Effector memory CD4-positive, alpha-beta T cell (primary cell): ENCODE measurements at regions not wholly inside any gene's neighbourhood (a gene's known extent, or its start where the extent isn't known, plus 50 kb on each side); places are given as distances from the start of the nearest gene placed in this dataset.

Experiments used
- DNase-seq, 3 donors: peaks; one replicate each; pipeline ENCODE4 v3.0.0-alpha.2; 2020
- H3K27ac ChIP-seq: 2 replicates; pipeline ENCODE4 v1.7.0; 2013; ENCODE audit warnings: mild to moderate bottlenecking, low read length, moderate library complexity; ENCODE audit not compliant: insufficient read depth, poor library complexity, severe bottlenecking
- H3K27me3 ChIP-seq: replicated peaks from 2 replicates; pipeline ENCODE4 v1.7.0; 2013; ENCODE audit warnings: mild to moderate bottlenecking, low read length; ENCODE audit not compliant: insufficient read depth, control insufficient read depth, poor library complexity, severe bottlenecking
- H3K36me3 ChIP-seq: 2 replicates; pipeline ENCODE4 v1.7.0; 2013; ENCODE audit warnings: mild to moderate bottlenecking, low read length, moderate library complexity; ENCODE audit not compliant: control insufficient read depth, insufficient read depth
- H3K4me1 ChIP-seq: 2 replicates; pipeline ENCODE4 v1.7.0; 2013; ENCODE audit warnings: low read length, mild to moderate bottlenecking; ENCODE audit not compliant: control insufficient read depth, insufficient read depth, poor library complexity, severe bottlenecking
- H3K4me3 ChIP-seq: 2 replicates; pipeline ENCODE4 v1.7.0; 2013; ENCODE audit warnings: low read length, low read depth, mild to moderate bottlenecking; ENCODE audit not compliant: insufficient read depth, poor library complexity, severe bottlenecking
- H3K9me3 ChIP-seq: 2 replicates; pipeline ENCODE4 v1.7.0; 2013; ENCODE audit warnings: mild to moderate bottlenecking, low read length, moderate library complexity; ENCODE audit not compliant: control insufficient read depth

- no peaks in the 10 kb centered on the region for H3K36me3 ChIP-seq
- H3K4me1 ChIP-seq, result no peaks in the 10 kb centered on the region
- H3K27ac ChIP-seq, result no peak overlapping the region
- H3K27me3 ChIP-seq, result no peaks in the 10 kb centered on the region
- H3K4me3 ChIP-seq, result no peak overlapping the region
- DNase-seq, result no peak
- no peaks in the 10 kb centered on the region for H3K9me3 ChIP-seq
Measured at GRCh38 chr4:129322920-129323319, 227.0 kb downstream of the C4orf33 start.

GRCh38 chr4:129323658-129324057, 227.7 kb downstream of the C4orf33 start:
- Histone ChIP-seq H3K9me3 (no peaks in the 10 kb centered on the region), H3K4me3 (no peak overlapping the region), H3K36me3 (no peaks in the 10 kb centered on the region), H3K27ac (no peak overlapping the region), H3K27me3 (no peaks in the 10 kb centered on the region), H3K4me1 (no peaks in the 10 kb centered on the region)
- no peak for DNase-seq

GRCh38 chr4:129326571-129327460, 230.9 kb downstream of the C4orf33 start:
- Histone ChIP-seq H3K27me3 (no peaks in the 10 kb centered on the region), H3K4me1 (no peaks in the 10 kb centered on the region), H3K27ac (no peak overlapping the region), H3K36me3 (no peaks in the 10 kb centered on the region), H3K9me3 (no peaks in the 10 kb centered on the region), H3K4me3 (no peak overlapping the region)
- no peak for DNase-seq

GRCh38 chr4:129327637-129328036, 231.7 kb downstream of the C4orf33 start:
- Histone ChIP-seq H3K4me1 (no peaks in the 10 kb centered on the region), H3K27me3 (no peaks in the 10 kb centered on the region), H3K4me3 (no peak overlapping the region), H3K27ac (no peak overlapping the region), H3K36me3 (no peaks in the 10 kb centered on the region), H3K9me3 (no peaks in the 10 kb centered on the region)
- no peak for DNase-seq

- Histone ChIP-seq H3K9me3 (no peaks in the 10 kb centered on the region), H3K27me3 (no peaks in the 10 kb centered on the region), H3K36me3 (no peaks in the 10 kb centered on the region), H3K27ac (no peak overlapping the region), H3K4me3 (no peak overlapping the region), H3K4me1 (no peaks in the 10 kb centered on the region)
- DNase-seq, result no peak
Measured at GRCh38 chr4:129328162-129328561, 232.2 kb downstream of the C4orf33 start.

- Histone ChIP-seq H3K27me3 (no peaks in the 10 kb centered on the region), H3K4me1 (no peaks in the 10 kb centered on the region), H3K27ac (no peak overlapping the region), H3K36me3 (no peaks in the 10 kb centered on the region), H3K4me3 (no peak overlapping the region), H3K9me3 (no peaks in the 10 kb centered on the region)
- DNase-seq, result no peak
Measured at GRCh38 chr4:129334136-129334535, 238.2 kb downstream of the C4orf33 start.

- H3K36me3 ChIP-seq, result no peaks in the 10 kb centered on the region
- no peak for DNase-seq
Measured at GRCh38 chr4:129335276-129335675, 239.3 kb downstream of the C4orf33 start.

GRCh38 chr4:129335818-129336217, 239.9 kb downstream of the C4orf33 start:
- H3K4me1 ChIP-seq, result no peaks in the 10 kb centered on the region
- H3K36me3 ChIP-seq, result no peaks in the 10 kb centered on the region
- no peak overlapping the region for H3K4me3 ChIP-seq
- H3K27ac ChIP-seq, result no peak overlapping the region
- no peaks in the 10 kb centered on the region for H3K9me3 ChIP-seq
- no peaks in the 10 kb centered on the region for H3K27me3 ChIP-seq
- no peak for DNase-seq

More at GRCh38 chr4:129335276-129335675, 239.3 kb downstream of the C4orf33 start:
- Histone ChIP-seq H3K4me1 (no peaks in the 10 kb centered on the region), H3K27ac (no peak overlapping the region), H3K27me3 (no peaks in the 10 kb centered on the region), H3K4me3 (no peak overlapping the region), H3K9me3 (no peaks in the 10 kb centered on the region)

- H3K27ac ChIP-seq, result no peak overlapping the region
- no peaks in the 10 kb centered on the region for H3K9me3 ChIP-seq
- no peaks in the 10 kb centered on the region for H3K4me1 ChIP-seq
- H3K36me3 ChIP-seq, result no peaks in the 10 kb centered on the region
- no peaks in the 10 kb centered on the region for H3K27me3 ChIP-seq
- no peak overlapping the region for H3K4me3 ChIP-seq
- DNase-seq, result no peak
Measured at GRCh38 chr4:129336457-129337227, 240.7 kb downstream of the C4orf33 start.

- H3K4me1 ChIP-seq, result no peaks in the 10 kb centered on the region
- no peaks in the 10 kb centered on the region for H3K27me3 ChIP-seq
- H3K9me3 ChIP-seq, result no peaks in the 10 kb centered on the region
- no peak overlapping the region for H3K27ac ChIP-seq
- H3K4me3 ChIP-seq, result no peak overlapping the region
- no peak for DNase-seq
- H3K36me3 ChIP-seq, result no peaks in the 10 kb centered on the region
Measured at GRCh38 chr4:129337228-129337620, 241.3 kb downstream of the C4orf33 start.
